Spleen (tissue), 7 donors: ENCODE measurements at regions not wholly inside any gene's neighbourhood (a gene's known extent, or its start where the extent isn't known, plus 50 kb on each side); places are given as distances from the start of the nearest gene placed in this dataset.

ENCODE experiments used
- POLR2A ChIP-seq, 3 donors: fragments of 450-650 bp; IDR thresholded peaks; one replicate each; pipeline ENCODE4 v1.5.1; 2017; ENCODE audit warnings: antibody characterized with exemption in 3 of 3, mild to moderate bottlenecking in 1 of 3
- POLR2AphosphoS5 ChIP-seq, 3 donors: sonication (generic); formaldehyde crosslinking; IDR thresholded peaks; one replicate each; pipeline ENCODE4 v1.5.1; 2017; ENCODE audit warnings: antibody characterized with exemption in 3 of 3
- TF ChIP-seq, protein P1 (sequence below), 11 experiments: fragments of 200-600 bp in 7 of 11; fragments of 450-650 bp in 4 of 11; sonication (generic) in 4 of 11; IDR thresholded peaks in 8 of 11; conservative IDR thresholded peaks in 3 of 11; 1 replicate in 7 of 11; 2 replicates in 4 of 11; pipeline versions ENCODE4 v1.4.0 to v1.8.0; 2016 to 2021; ENCODE audit warnings: antibody characterized with exemption in 11 of 11, inconsistent platforms in 4 of 11, mild to moderate bottlenecking in 1 of 11
- donor health status: DM: no; HTN: no; CAD: no; lungs with moderate emphysema.
- donor health status: DM: no; HTN: no; CAD: no.
- donor health status: DM: no; HTN: no; CAD: no.

GRCh38 chrX:15013461-15013860, 140.2 kb downstream of the MOSPD2 start:
- TF ChIP-seq, protein P1, sequence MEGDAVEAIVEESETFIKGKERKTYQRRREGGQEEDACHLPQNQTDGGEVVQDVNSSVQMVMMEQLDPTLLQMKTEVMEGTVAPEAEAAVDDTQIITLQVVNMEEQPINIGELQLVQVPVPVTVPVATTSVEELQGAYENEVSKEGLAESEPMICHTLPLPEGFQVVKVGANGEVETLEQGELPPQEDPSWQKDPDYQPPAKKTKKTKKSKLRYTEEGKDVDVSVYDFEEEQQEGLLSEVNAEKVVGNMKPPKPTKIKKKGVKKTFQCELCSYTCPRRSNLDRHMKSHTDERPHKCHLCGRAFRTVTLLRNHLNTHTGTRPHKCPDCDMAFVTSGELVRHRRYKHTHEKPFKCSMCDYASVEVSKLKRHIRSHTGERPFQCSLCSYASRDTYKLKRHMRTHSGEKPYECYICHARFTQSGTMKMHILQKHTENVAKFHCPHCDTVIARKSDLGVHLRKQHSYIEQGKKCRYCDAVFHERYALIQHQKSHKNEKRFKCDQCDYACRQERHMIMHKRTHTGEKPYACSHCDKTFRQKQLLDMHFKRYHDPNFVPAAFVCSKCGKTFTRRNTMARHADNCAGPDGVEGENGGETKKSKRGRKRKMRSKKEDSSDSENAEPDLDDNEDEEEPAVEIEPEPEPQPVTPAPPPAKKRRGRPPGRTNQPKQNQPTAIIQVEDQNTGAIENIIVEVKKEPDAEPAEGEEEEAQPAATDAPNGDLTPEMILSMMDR (IDR thresholded peaks at IDR 0.05 in 8 of 11, conservative IDR thresholded peaks at IDR 0.05 in 3 of 11): no peak
- TF ChIP-seq POLR2A (IDR thresholded peaks at IDR 0.05) (no peak), POLR2AphosphoS5 (IDR thresholded peaks at IDR 0.05) (no peak)
